HepG2 (cell line): ENCODE measurements at regions not wholly inside any gene's neighbourhood (a gene's known extent, or its start where the extent isn't known, plus 50 kb on each side); places are given as distances from the start of the nearest gene placed in this dataset.

ENCODE experiments used
- ARNT2 ChIP-seq: sonication (generic); formaldehyde crosslinking; IDR thresholded peaks from 2 replicates; pipeline ENCODE4 v1.8.0; 2022; ENCODE audit warnings: mild to moderate bottlenecking, low read depth, missing genetic modification reagents, moderate library complexity
- SSRP1 ChIP-seq: IDR thresholded peaks from 2 replicates; pipeline ENCODE4 v1.6.1; 2016; ENCODE audit warnings: control low read depth
- WIZ ChIP-seq: sonication (generic); formaldehyde crosslinking; IDR thresholded peaks from 2 replicates; pipeline ENCODE4 v1.5.1; 2020; ENCODE audit warnings: mild to moderate bottlenecking, missing genetic modification reagents
- ZFP36L1 ChIP-seq: sonication (generic); formaldehyde crosslinking; IDR thresholded peaks from 2 replicates; pipeline ENCODE4 v1.8.0; 2022; ENCODE audit warnings: mild to moderate bottlenecking, missing genetic modification reagents, moderate library complexity
- ZFY ChIP-seq: sonication (generic); formaldehyde crosslinking; IDR thresholded peaks from 2 replicates; pipeline ENCODE4 v1.4.0; 2020; ENCODE audit warnings: missing genetic modification reagents
- ZNF256 ChIP-seq: sonication (generic); formaldehyde crosslinking; conservative IDR thresholded peaks from 2 replicates; pipeline ENCODE4 v1.4.0; 2020; ENCODE audit warnings: missing genetic modification reagents
- ZNF367 ChIP-seq: sonication (generic); formaldehyde crosslinking; IDR thresholded peaks from 2 replicates; pipeline ENCODE4 v1.4.0; 2020; ENCODE audit warnings: missing genetic modification reagents, borderline replicate concordance
- ZNF549 ChIP-seq: sonication (generic); formaldehyde crosslinking; IDR thresholded peaks from 2 replicates; pipeline ENCODE4 v1.5.0; 2020; ENCODE audit warnings: missing genetic modification reagents
- ZNF644 ChIP-seq: IDR thresholded peaks from 2 replicates; pipeline ENCODE4 v1.6.1; 2016; ENCODE audit warnings: low read depth
- ZNF672 ChIP-seq: sonication (generic); formaldehyde crosslinking; IDR thresholded peaks from 2 replicates; pipeline ENCODE4 v1.8.1; 2022; ENCODE audit warnings: missing genetic modification reagents
- TF ChIP-seq, protein P1 (sequence below): sonication (generic); formaldehyde crosslinking; IDR thresholded peaks from 2 replicates; pipeline ENCODE4 v1.5.1; 2020; ENCODE audit warnings: missing genetic modification reagents, mild to moderate bottlenecking, borderline replicate concordance
- TF ChIP-seq, protein P2 (sequence below): IDR thresholded peaks from 2 replicates; pipeline ENCODE4 v1.6.1; 2016; ENCODE audit warnings: control low read depth
- TF ChIP-seq, protein P3 (sequence below): sonication (generic); formaldehyde crosslinking; IDR thresholded peaks from 2 replicates; pipeline ENCODE4 v1.8.1; 2022; ENCODE audit warnings: mild to moderate bottlenecking, missing genetic modification reagents
- TF ChIP-seq, protein P4 (sequence below): IDR thresholded peaks from 2 replicates; pipeline ENCODE4 v1.6.1; 2016; ENCODE audit warnings: missing biosample characterization, missing genetic modification reagents, low read depth
- TF ChIP-seq, protein P5 (sequence below): sonication (generic); formaldehyde crosslinking; IDR thresholded peaks from 2 replicates; pipeline ENCODE4 v1.8.1; 2023; ENCODE audit warnings: mild to moderate bottlenecking, inconsistent platforms, moderate library complexity, missing genetic modification reagents, borderline replicate concordance
- TF ChIP-seq, protein P6 (sequence below): sonication (generic); formaldehyde crosslinking; IDR thresholded peaks from 2 replicates; pipeline ENCODE4 v1.8.0; 2022; ENCODE audit warnings: mild to moderate bottlenecking, missing genetic modification reagents, moderate library complexity

DNA sequence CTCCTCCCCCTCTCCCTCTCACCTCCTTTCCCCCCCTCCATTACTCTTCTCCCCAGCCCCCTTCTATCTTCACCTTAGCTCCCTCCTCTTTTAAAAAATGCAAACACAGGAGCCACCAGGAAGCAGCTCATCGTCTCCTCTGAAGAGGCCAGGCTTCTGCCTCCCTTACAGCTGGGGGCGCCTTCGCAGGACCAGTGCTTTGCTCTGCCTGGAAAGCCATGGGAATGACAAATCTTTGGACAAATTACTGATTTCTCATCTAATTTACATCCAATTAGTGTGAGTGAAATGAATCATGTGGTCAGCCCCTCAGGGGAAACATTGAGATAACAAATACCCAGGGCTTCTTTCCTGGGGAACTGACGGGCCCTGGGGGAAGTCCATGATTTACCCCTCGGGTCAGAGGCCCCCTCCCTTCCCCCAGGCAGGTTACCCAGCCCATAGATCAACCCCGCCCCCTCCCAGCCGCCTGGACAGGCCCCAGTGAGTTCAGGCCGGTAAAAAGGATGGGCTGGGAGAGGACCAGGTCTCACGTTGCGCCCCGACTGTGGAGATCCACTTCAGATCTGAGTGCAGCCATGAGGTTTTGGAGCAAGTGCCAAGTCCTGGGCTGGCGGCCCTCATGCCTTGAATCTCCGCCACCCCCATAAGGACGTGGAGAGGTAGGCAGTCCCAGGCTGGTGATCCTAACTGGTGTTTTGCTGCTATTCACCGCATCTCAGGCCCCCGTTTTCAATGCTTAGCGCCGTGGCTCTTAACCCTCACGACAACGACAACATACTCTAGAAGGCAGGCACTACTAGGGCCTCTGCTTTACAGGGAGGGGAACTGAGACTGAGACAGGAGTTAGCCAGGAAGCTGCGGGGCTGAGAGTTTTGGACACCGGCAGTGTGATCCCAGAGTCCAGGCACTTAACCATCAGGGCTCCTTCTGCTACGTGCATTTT, 300.8 kb downstream of the RRAGC start (continued):
- TF ChIP-seq, protein P1, sequence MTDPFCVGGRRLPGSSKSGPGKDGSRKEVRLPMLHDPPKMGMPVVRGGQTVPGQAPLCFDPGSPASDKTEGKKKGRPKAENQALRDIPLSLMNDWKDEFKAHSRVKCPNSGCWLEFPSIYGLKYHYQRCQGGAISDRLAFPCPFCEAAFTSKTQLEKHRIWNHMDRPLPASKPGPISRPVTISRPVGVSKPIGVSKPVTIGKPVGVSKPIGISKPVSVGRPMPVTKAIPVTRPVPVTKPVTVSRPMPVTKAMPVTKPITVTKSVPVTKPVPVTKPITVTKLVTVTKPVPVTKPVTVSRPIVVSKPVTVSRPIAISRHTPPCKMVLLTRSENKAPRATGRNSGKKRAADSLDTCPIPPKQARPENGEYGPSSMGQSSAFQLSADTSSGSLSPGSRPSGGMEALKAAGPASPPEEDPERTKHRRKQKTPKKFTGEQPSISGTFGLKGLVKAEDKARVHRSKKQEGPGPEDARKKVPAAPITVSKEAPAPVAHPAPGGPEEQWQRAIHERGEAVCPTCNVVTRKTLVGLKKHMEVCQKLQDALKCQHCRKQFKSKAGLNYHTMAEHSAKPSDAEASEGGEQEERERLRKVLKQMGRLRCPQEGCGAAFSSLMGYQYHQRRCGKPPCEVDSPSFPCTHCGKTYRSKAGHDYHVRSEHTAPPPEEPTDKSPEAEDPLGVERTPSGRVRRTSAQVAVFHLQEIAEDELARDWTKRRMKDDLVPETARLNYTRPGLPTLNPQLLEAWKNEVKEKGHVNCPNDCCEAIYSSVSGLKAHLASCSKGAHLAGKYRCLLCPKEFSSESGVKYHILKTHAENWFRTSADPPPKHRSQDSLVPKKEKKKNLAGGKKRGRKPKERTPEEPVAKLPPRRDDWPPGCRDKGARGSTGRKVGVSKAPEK: no peak
- no peak for TF ChIP-seq ZNF644
- TF ChIP-seq ZNF672 (CRISPR knock-in tag): no peak
- TF ChIP-seq ZNF367 (CRISPR knock-in tag): no peak
- TF ChIP-seq ZNF256 (CRISPR knock-in tag): no peak
- TF ChIP-seq, protein P2, sequence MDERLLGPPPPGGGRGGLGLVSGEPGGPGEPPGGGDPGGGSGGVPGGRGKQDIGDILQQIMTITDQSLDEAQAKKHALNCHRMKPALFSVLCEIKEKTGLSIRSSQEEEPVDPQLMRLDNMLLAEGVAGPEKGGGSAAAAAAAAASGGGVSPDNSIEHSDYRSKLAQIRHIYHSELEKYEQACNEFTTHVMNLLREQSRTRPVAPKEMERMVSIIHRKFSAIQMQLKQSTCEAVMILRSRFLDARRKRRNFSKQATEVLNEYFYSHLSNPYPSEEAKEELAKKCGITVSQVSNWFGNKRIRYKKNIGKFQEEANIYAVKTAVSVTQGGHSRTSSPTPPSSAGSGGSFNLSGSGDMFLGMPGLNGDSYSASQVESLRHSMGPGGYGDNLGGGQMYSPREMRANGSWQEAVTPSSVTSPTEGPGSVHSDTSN (CRISPR knock-in tag): no peak
- TF ChIP-seq, protein P3, sequence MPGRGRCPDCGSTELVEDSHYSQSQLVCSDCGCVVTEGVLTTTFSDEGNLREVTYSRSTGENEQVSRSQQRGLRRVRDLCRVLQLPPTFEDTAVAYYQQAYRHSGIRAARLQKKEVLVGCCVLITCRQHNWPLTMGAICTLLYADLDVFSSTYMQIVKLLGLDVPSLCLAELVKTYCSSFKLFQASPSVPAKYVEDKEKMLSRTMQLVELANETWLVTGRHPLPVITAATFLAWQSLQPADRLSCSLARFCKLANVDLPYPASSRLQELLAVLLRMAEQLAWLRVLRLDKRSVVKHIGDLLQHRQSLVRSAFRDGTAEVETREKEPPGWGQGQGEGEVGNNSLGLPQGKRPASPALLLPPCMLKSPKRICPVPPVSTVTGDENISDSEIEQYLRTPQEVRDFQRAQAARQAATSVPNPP (CRISPR knock-in tag): no peak
- TF ChIP-seq, protein P4, sequence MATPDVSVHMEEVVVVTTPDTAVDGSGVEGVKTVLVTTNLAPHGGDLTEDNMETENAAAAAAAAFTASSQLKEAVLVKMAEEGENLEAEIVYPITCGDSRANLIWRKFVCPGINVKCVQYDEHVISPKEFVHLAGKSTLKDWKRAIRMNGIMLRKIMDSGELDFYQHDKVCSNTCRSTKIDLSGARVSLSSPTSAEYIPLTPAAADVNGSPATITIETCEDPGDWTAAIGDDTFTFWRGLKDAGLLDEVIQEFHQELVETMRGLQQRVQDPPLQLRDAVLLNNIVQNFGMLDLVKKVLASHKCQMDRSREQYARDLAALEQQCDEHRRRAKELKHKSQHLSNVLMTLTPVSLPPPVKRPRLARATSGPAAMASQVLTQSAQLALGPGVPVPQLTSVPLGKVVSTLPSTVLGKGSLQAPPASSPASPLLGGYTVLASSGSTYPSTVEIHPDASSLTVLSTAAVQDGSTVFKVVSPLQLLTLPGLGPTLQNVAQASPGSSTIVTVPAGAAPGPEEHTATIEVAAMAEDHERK (CRISPR knock-in tag): no peak
- no peak for TF ChIP-seq ZFP36L1 (CRISPR knock-in tag)
- TF ChIP-seq, protein P5, sequence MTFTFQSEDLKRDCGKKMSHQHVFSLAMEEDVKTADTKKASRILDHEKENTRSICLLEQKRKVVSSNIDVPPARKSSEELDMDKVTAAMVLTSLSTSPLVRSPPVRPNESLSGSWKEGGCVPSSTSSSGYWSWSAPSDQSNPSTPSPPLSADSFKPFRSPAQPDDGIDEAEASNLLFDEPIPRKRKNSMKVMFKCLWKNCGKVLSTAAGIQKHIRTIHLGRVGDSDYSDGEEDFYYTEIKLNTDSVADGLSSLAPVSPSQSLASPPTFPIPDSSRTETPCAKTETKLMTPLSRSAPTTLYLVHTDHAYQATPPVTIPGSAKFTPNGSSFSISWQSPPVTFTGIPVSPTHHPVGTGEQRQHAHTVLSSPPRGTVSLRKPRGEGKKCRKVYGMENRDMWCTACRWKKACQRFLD (CRISPR knock-in tag): no peak
- TF ChIP-seq WIZ (CRISPR knock-in tag): no peak
- no peak for TF ChIP-seq SSRP1 (CRISPR knock-in tag)
- no peak for TF ChIP-seq ZFY (CRISPR knock-in tag)
- no peak for TF ChIP-seq ZNF549 (CRISPR knock-in tag)
- no peak for TF ChIP-seq ARNT2 (CRISPR knock-in tag)
- TF ChIP-seq, protein P6, sequence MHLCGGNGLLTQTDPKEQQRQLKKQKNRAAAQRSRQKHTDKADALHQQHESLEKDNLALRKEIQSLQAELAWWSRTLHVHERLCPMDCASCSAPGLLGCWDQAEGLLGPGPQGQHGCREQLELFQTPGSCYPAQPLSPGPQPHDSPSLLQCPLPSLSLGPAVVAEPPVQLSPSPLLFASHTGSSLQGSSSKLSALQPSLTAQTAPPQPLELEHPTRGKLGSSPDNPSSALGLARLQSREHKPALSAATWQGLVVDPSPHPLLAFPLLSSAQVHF (CRISPR knock-in tag): no peak
